K562 (cell line): ENCODE measurements at regions not wholly inside any gene's neighbourhood (a gene's known extent, or its start where the extent isn't known, plus 50 kb on each side); places are given as distances from the start of the nearest gene placed in this dataset.

Experiments
- ARNT ChIP-seq, 2 experiments: fragments of 450-650 bp; IDR thresholded peaks; 2 replicates each; pipeline ENCODE4 v1.6.1; 2016; ENCODE audit warnings: mild to moderate bottlenecking in 1 of 2
- BCL6 ChIP-seq: fragments of 250-450 bp; sonication (Bioruptor Pico); IDR thresholded peaks from 2 replicates; pipeline ENCODE4 v1.4.0; 2020
- CBX1 ChIP-seq: sonication (generic); IDR thresholded peaks from 2 replicates; pipeline ENCODE4 v1.6.1; 2016; ENCODE audit warnings: antibody characterized with exemption, low read depth, mild to moderate bottlenecking
- CTCF ChIP-seq, 3 experiments: IDR thresholded peaks in 2 of 3; conservative IDR thresholded peaks in 1 of 3; 2 replicates each; pipeline ENCODE4 v1.5.1; 2011 to 2012; ENCODE audit warnings: low read length in 3 of 3, mild to moderate bottlenecking in 3 of 3, control low read depth in 2 of 3, improper control_type of control experiment in 1 of 3, inconsistent platforms in 1 of 3, low read depth in 1 of 3, mixed read lengths in 1 of 3, moderate library complexity in 1 of 3; ENCODE audit not compliant: insufficient read depth in 2 of 3
- FOXA1 ChIP-seq: fragments of 450-650 bp; IDR thresholded peaks from 2 replicates; pipeline ENCODE4 v1.6.1; 2016; ENCODE audit warnings: mild to moderate bottlenecking, borderline replicate concordance
- GATA2 ChIP-seq: sonication (generic); formaldehyde crosslinking; IDR thresholded peaks from 2 replicates; pipeline ENCODE4 v1.4.0; 2020; ENCODE audit warnings: mild to moderate bottlenecking, missing genetic modification reagents
- GTF3C2 ChIP-seq: IDR thresholded peaks from 3 replicates; pipeline ENCODE4 v1.6.1; 2011; ENCODE audit warnings: borderline replicate concordance, mild to moderate bottlenecking, moderate library complexity; ENCODE audit not compliant: insufficient read length; ENCODE audit errors: extremely low read depth
- POLR2A ChIP-seq: fragments of 450-650 bp; conservative IDR thresholded peaks from 2 replicates; pipeline ENCODE4 v1.6.1; 2016
- RAD51 ChIP-seq: fragments of 450-650 bp; IDR thresholded peaks from 2 replicates; pipeline ENCODE4 v1.7.1; 2016; ENCODE audit warnings: low read depth, mild to moderate bottlenecking, borderline replicate concordance
- SIN3A ChIP-seq, 2 experiments: fragments of 150-350 bp in 1 of 2; IDR thresholded peaks; 2 replicates each; pipeline ENCODE4 v1.6.1; 2011 to 2016; ENCODE audit warnings: borderline replicate concordance in 2 of 2, low read depth in 2 of 2, low read length in 2 of 2, mild to moderate bottlenecking in 2 of 2, moderate library complexity in 2 of 2; ENCODE audit not compliant: control insufficient read depth in 1 of 2
- THAP7 ChIP-seq: fragments of 250-450 bp; sonication (Bioruptor Pico); IDR thresholded peaks from 2 replicates; pipeline ENCODE4 v1.5.0; 2021
- ZNF780A ChIP-seq: fragments of 250-450 bp; sonication (Bioruptor Pico); IDR thresholded peaks from 2 replicates; pipeline ENCODE4 v1.5.0; 2021; ENCODE audit warnings: mild to moderate bottlenecking

GRCh38 chr7:92909686-92910475 is 73.5 kb upstream of the CDK6 start:
- no peak for TF ChIP-seq CTCF (IDR thresholded peaks at IDR 0.05 in 2 of 3, conservative IDR thresholded peaks at IDR 0.05 in 1 of 3; ENCODE audit: insufficient read depth in 2 of 3, low read depth in 1 of 3, low read length in 3 of 3)
- no peak for TF ChIP-seq GATA2 (CRISPR knock-in tag)
- no peak for TF ChIP-seq SIN3A (IDR thresholded peaks at IDR 0.05; ENCODE audit: borderline replicate concordance in 2 of 2, control insufficient read depth in 1 of 2, low read depth in 2 of 2, low read length in 2 of 2)
- TF ChIP-seq ZNF780A (CRISPR knock-in tag): no peak
- TF ChIP-seq RAD51: no peak
- TF ChIP-seq ARNT (IDR thresholded peaks at IDR 0.05): no peak
- no peak for TF ChIP-seq BCL6 (CRISPR knock-in tag)
- TF ChIP-seq GTF3C2: no peak
- no peak for TF ChIP-seq FOXA1
- TF ChIP-seq POLR2A: no peak
- TF ChIP-seq THAP7 (CRISPR knock-in tag): no peak
- TF ChIP-seq CBX1: no peak
